Large intestine (tissue), 3 donors: ENCODE measurements at regions not wholly inside any gene's neighbourhood (a gene's known extent, or its start where the extent isn't known, plus 50 kb on each side); places are given as distances from the start of the nearest gene placed in this dataset.

Experiments
- DNase-seq, 2 donors: peaks; one replicate each; pipeline versions ENCODE4 v3.0.0 to v3.0.0-alpha.2; 2013
- H3K27ac ChIP-seq: one replicate; pipeline ENCODE4 v1.5.1; 2013; ENCODE audit warnings: low read length
- H3K27me3 ChIP-seq: 2 replicates; pipeline ENCODE4 v1.6.1; 2013; ENCODE audit warnings: low read length; ENCODE audit not compliant: control insufficient read depth, insufficient read depth
- H3K36me3 ChIP-seq: 2 replicates; pipeline ENCODE4 v1.6.1; 2013; ENCODE audit warnings: low read length; ENCODE audit not compliant: control insufficient read depth, insufficient read depth
- H3K4me1 ChIP-seq: one replicate; pipeline ENCODE4 v1.6.1; 2013; ENCODE audit warnings: low read length; ENCODE audit not compliant: control insufficient read depth, insufficient read depth
- H3K4me3 ChIP-seq: one replicate; pipeline ENCODE4 v1.5.1; 2013; ENCODE audit warnings: low read length
- H3K9me3 ChIP-seq: one replicate; pipeline ENCODE4 v1.6.1; 2013; ENCODE audit warnings: mild to moderate bottlenecking, low read depth, low read length, moderate library complexity; ENCODE audit not compliant: control insufficient read depth
- WGBS: methylation state at CpG from one replicate; pipeline ENCODE4 v1.1.5; 2013; ENCODE audit warnings: low lambda C conversion rate; ENCODE audit not compliant: insufficient coverage; 5-methylcytosine and 5-hydroxymethylcytosine counted together

DNA sequence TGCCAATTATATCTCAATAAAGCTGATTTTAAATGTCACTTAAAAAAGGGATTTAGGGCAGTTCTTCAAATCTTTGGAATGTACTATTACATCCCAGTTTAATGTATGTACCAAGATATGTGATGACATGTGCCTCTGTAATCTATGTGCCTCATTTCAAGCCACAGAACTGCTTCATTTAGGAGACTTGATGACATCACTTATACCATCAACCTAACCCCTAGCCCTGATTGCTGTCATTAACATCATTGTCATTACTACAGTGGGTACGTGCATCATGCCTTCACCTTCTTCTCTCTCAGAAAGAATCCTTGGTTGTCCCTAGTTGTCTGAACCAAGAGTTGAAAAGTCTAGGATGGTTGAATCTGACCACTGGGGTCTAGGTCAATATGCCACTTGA lies 134.3 kb upstream of the RAB11FIP2 start:
- no peak for DNase-seq
- no peaks in the 10 kb centered on the region for H3K36me3 ChIP-seq
- H3K27ac ChIP-seq = no peak overlapping the region
- WGBS = no CpG with 5 or more reads among the region's 1 CpG
- H3K27me3 ChIP-seq = no peaks in the 10 kb centered on the region
- H3K4me1 ChIP-seq = no peaks in the 10 kb centered on the region
- no peak overlapping the region for H3K4me3 ChIP-seq
- H3K9me3 ChIP-seq = peaks cover 3% of the 10 kb centered on the region

DNA sequence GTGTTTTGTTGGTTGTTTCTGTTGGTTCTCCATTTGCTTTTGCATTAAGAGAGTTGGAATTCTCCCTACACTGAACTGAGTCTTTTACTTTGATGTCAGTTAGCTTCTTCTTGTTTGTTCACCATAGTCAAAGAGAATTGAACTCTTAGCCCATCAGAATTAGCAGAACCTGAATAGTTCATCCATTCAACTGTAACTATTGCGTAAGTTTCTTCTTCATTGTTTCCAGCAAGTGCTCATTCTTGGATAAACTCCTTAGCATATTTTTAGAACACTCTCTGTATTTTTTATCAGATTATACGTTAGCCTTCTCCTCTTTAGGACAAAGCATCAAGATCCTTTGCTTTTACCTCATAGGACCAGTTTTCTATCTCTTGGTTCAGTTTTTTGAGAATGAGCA lies 128.4 kb upstream of the RAB11FIP2 start:
- Histone ChIP-seq H3K27ac (no peak overlapping the region), H3K4me1 (no peaks in the 10 kb centered on the region), H3K9me3 (no peaks in the 10 kb centered on the region), H3K36me3 (no peaks in the 10 kb centered on the region), H3K4me3 (no peak overlapping the region), H3K27me3 (no peaks in the 10 kb centered on the region)
- 93% methylated on average over 2 of the region's 2 CpGs for WGBS
- DNase-seq = no peak

DNA sequence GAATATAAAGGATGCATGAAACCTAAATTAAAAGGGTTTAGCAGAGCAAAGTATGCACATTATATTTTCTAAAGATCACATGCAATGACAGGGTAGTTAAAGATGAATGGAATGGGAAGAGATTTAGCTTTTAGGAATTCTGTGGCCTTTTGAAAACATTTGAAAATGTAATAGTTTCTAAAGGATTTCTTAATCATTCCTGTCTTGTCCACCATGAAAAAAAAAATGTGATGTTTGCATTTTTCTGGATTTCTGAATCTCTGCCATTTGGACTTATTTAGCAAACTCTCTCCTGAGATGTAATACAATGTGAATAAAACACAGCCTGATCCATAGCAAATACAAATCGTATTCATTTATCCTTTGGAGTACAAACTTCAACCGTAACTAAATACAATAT lies 126.6 kb upstream of the RAB11FIP2 start:
- WGBS = 100% methylated on average over 1 of the region's 2 CpGs
- DNase-seq = no peak
- no peaks in the 10 kb centered on the region for H3K36me3 ChIP-seq
- no peaks in the 10 kb centered on the region for H3K27me3 ChIP-seq
- H3K27ac ChIP-seq = no peak overlapping the region
- H3K4me3 ChIP-seq = no peak overlapping the region
- no peaks in the 10 kb centered on the region for H3K4me1 ChIP-seq
- H3K9me3 ChIP-seq = no peaks in the 10 kb centered on the region

DNA sequence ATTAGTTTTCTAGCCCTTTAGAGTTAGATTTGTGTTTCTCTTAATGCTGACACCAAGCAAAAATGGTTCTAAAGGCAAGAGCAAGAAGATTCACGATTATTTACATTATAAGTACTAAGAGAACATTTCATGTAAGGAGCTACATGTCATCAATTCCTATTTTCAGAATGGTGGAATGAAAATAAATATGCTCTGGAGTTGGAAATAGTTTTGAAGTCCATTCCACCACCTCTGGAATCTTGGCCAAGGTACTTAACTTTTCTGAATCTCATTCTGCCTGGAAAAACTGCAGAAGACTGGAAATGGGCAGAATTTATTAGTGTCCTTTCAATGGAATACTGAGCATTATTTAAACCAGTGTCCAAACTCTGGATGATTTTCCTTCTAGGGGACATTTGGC lies 125.1 kb upstream of the RAB11FIP2 start:
- DNase-seq = no peak
- H3K4me1 ChIP-seq = no peaks in the 10 kb centered on the region
- H3K36me3 ChIP-seq = no peaks in the 10 kb centered on the region
- H3K27me3 ChIP-seq = no peaks in the 10 kb centered on the region
- H3K4me3 ChIP-seq = no peak overlapping the region
- no peaks in the 10 kb centered on the region for H3K9me3 ChIP-seq
- H3K27ac ChIP-seq = no peak overlapping the region
- no CpG with 5 or more reads among the region's 1 CpG for WGBS

DNA sequence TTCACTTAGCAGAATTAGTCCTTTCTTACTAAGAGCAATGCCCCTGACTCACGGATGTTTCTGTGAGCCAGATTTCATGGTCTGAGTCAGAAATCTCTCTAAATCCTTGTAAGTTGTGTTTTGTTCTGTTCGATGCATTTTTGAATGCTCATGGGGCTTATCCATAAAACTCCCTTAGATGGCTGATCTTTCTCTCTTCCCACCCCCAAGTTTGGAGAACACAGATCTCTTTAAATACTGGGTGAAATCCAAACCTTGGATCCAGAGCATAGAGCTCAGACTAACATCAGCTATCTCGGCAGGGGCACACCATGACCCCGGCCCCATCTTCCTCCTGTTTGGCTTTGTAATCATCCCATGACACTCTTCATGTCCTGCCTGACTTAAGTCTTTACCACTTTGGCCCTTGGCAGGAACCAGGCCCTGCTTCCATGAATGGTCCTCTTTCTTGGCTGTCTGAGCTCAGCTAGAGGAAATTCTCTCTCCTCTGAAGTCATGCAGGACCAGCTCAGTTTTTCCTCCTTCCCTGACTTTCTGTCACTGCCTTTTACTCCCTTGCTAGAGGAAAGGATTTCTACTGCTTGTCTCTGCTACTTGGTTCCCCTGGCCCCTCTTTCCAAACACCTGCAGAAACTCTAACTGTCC lies 120.4 kb upstream of the RAB11FIP2 start:
- Histone ChIP-seq H3K27me3 (no peaks in the 10 kb centered on the region), H3K36me3 (no peaks in the 10 kb centered on the region), H3K27ac (no peak overlapping the region), H3K4me1 (no peaks in the 10 kb centered on the region), H3K9me3 (no peaks in the 10 kb centered on the region), H3K4me3 (no peak overlapping the region)
- DNase-seq = no peak
- WGBS = no CpG with 5 or more reads among the region's 4 CpGs

DNA sequence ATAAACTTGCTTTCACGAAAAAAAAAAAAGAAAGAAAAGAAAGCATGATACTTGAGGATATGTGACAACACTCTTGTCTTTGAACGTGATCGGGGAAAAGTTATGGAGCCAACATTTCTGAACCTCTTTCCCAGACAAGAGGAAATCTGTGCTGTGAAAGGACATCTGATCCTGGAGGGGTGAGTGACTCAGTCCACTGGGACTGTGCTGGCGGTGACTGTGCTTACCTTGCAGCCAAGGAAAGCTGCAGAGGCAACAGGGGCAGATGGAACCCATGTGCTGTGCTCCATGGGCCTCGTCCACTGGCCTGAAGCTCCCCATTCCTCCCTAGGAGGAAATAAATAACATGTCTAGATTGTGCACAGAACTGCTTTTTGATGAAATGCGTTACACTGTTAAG lies 116.5 kb upstream of the RAB11FIP2 start:
- H3K27ac ChIP-seq = no peak overlapping the region
- H3K36me3 ChIP-seq = no peaks in the 10 kb centered on the region
- H3K27me3 ChIP-seq = no peaks in the 10 kb centered on the region
- H3K4me3 ChIP-seq = no peak overlapping the region
- no peaks in the 10 kb centered on the region for H3K9me3 ChIP-seq
- WGBS = 100% methylated on average over 2 of the region's 6 CpGs
- H3K4me1 ChIP-seq = peaks cover 9% of the 10 kb centered on the region
- DNase-seq = no peak

DNA sequence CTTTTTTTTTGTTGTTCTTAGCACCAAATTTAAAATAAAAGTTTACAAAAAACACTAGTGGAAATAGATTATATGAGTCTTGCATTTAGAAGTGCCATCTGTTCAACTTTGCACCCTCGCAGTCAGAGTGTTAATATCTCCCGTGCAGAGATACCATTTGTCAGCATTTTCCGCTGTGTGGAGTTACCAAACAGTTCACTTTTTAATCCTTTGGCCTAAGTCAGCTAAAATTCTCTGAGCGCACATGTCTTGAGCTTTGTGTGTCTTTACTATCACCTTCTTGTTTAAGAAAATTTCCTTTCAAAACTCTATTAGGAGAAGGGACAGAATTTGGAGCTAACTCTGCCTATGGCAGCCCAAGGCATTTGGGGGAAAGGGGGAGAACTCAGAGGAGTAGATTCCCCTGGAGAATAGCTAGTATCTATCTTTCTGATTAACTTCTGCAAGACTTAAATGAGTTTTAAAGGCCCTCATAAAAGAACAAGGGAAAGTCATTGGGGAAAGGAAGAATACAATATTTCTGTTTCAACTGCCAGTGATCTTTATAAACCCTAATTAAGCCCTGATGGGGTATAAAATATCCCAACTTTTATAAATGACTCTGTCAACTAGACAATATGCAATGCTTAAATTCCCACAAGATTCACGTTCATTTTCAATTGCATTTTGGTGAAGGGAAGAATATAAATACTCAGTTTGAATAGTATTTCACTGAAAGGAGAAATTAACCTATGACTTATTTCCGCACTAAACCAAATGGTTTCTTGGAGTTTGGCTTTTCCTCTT lies 114.9 kb upstream of the RAB11FIP2 start:
- H3K27me3 ChIP-seq = no peaks in the 10 kb centered on the region
- 70% methylated on average over 2 of the region's 6 CpGs for WGBS
- peaks cover 9% of the 10 kb centered on the region for H3K4me1 ChIP-seq
- H3K9me3 ChIP-seq = no peaks in the 10 kb centered on the region
- no peaks in the 10 kb centered on the region for H3K36me3 ChIP-seq
- H3K4me3 ChIP-seq = no peak overlapping the region
- peak overlapping the region; percentile 63 for H3K27ac ChIP-seq
- DNase-seq = peak; percentile 55 to 80

DNA sequence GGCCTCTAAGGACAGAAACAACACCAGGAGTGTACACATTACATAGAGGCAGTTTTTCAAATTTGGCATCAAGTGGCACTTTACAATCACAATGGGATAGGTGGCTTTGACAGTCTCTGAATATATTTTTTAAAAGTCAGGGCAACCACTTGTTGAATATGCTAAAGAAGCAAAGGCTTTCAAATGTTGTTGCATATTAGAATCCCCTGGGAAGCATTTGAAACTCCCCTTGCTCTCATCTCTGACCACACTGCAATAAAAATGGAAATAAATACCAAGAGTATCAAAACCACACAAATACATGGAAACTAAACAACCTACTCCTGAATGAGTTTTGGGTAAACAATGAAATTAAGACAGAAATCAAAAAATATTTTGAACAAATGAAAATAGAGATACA lies 106.5 kb upstream of the RAB11FIP2 start:
- H3K27me3 ChIP-seq = no peaks in the 10 kb centered on the region
- DNase-seq = no peak
- no peaks in the 10 kb centered on the region for H3K9me3 ChIP-seq
- H3K4me3 ChIP-seq = no peak overlapping the region
- no peak overlapping the region for H3K27ac ChIP-seq
- no peaks in the 10 kb centered on the region for H3K36me3 ChIP-seq
- peaks cover 23% of the 10 kb centered on the region for H3K4me1 ChIP-seq

DNA sequence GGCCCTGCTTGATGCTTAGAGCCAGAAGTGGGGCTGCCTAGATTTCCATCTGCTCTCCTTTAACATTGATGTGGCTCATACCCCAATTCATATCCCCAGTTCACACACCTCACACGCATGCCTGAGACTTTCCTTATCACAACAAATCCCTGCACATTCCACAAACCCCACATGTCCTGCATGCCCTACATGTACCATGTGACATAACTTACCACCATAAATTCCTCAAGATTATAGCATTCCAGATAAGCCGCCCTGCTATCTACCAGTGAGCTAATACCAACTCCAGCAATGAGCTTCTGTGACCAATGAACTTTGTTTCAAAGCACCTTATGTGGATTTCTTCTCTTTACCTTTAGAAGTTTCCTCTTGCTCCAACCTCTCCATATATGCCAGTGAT lies 104.7 kb upstream of the RAB11FIP2 start:
- Histone ChIP-seq H3K4me3 (no peak overlapping the region), H3K27ac (peak overlapping the region; percentile 72), H3K9me3 (no peaks in the 10 kb centered on the region), H3K4me1 (peaks cover 25% of the 10 kb centered on the region), H3K36me3 (no peaks in the 10 kb centered on the region), H3K27me3 (no peaks in the 10 kb centered on the region)
- DNase-seq = peak; percentile 89 to 94
- no CpG with 5 or more reads among the region's 2 CpGs for WGBS

DNA sequence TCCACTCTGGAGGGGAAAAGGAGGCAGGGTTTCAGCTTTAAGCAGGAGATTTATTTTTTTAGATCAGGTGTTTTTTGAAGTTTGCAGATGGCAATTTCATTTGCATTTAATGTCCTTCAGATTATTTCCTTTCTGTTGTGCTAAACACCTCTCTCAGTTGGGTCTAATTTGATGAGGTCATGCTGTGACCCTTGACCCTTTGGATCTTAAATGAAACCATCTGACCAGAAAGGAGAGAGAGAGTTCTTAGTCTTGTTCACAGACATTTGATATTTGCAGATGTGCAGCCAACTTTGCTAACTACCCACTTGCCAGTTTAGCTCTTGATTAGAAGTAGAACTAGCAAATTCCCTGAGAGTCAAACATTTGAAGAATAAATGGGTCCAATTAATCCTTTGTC lies 101.5 kb upstream of the RAB11FIP2 start:
- no peaks in the 10 kb centered on the region for H3K27me3 ChIP-seq
- DNase-seq = peak in 1 of 2 donors; percentile 41
- H3K4me3 ChIP-seq = no peak overlapping the region
- H3K27ac ChIP-seq = no peak overlapping the region
- H3K4me1 ChIP-seq = peaks cover 25% of the 10 kb centered on the region
- no peaks in the 10 kb centered on the region for H3K36me3 ChIP-seq
- H3K9me3 ChIP-seq = no peaks in the 10 kb centered on the region

DNA sequence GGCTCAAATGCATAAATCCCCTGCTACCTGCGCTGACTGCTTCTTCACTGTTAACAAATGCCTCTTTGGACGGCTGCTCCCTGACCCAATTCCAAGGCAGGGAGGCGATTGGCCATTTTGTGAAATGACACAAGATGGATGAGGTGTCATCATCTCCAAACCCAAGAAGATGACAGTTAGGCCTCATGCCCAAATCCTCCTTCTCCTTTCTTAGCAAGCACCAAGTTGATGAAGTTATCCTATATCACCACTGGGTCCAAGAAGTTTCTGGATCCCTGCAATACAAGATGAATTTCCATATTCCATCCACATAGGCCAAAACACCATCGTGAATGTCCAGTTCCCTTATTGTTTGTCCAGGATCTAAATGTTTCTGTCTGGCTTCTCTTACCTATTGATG lies 98.5 kb upstream of the RAB11FIP2 start:
- H3K27ac ChIP-seq = no peak overlapping the region
- H3K27me3 ChIP-seq = no peaks in the 10 kb centered on the region
- H3K4me1 ChIP-seq = peaks cover 20% of the 10 kb centered on the region
- no peak for DNase-seq
- no peaks in the 10 kb centered on the region for H3K36me3 ChIP-seq
- H3K4me3 ChIP-seq = no peak overlapping the region
- H3K9me3 ChIP-seq = no peaks in the 10 kb centered on the region
- WGBS = 100% methylated on average over 1 of the region's 4 CpGs
